Uterus (tissue), 2 donors: ENCODE measurements at regions not wholly inside any gene's neighbourhood (a gene's known extent, or its start where the extent isn't known, plus 50 kb on each side); places are given as distances from the start of the nearest gene placed in this dataset.

Source experiments
- POLR2A ChIP-seq, 2 donors: fragments of 450-650 bp; IDR thresholded peaks; one replicate each; pipeline ENCODE4 v1.6.1; 2016; ENCODE audit warnings: antibody characterized with exemption in 2 of 2, mild to moderate bottlenecking in 1 of 2, moderate library complexity in 1 of 2
- TF ChIP-seq, protein P1 (sequence below), 4 experiments: fragments of 200-600 bp in 2 of 4; fragments of 450-650 bp in 2 of 4; sonication (generic) in 2 of 4; IDR thresholded peaks; one replicate each; pipeline ENCODE4 v1.5.1; 2016 to 2019; ENCODE audit warnings: antibody characterized with exemption in 4 of 4, mild to moderate bottlenecking in 2 of 4, moderate library complexity in 1 of 4

GRCh38 chr3:82496890-82497560 is 735.6 kb upstream of the GBE1 start:
- no peak for TF ChIP-seq POLR2A (IDR thresholded peaks at IDR 0.05)
- TF ChIP-seq, protein P1, sequence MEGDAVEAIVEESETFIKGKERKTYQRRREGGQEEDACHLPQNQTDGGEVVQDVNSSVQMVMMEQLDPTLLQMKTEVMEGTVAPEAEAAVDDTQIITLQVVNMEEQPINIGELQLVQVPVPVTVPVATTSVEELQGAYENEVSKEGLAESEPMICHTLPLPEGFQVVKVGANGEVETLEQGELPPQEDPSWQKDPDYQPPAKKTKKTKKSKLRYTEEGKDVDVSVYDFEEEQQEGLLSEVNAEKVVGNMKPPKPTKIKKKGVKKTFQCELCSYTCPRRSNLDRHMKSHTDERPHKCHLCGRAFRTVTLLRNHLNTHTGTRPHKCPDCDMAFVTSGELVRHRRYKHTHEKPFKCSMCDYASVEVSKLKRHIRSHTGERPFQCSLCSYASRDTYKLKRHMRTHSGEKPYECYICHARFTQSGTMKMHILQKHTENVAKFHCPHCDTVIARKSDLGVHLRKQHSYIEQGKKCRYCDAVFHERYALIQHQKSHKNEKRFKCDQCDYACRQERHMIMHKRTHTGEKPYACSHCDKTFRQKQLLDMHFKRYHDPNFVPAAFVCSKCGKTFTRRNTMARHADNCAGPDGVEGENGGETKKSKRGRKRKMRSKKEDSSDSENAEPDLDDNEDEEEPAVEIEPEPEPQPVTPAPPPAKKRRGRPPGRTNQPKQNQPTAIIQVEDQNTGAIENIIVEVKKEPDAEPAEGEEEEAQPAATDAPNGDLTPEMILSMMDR (IDR thresholded peaks at IDR 0.05): no peak
